ENCODE measurements at regions not wholly inside any gene's neighbourhood (a gene's known extent, or its start where the extent isn't known, plus 50 kb on each side); places are given as distances from the start of the nearest gene placed in this dataset.
"Not testable (repeated sequence)": the region's sequence is repeated elsewhere in the genome, so short reads cannot be mapped to it uniquely, and the experiment has no call there.

- DNase-seq, result not testable (repeated sequence)
Measured at GRCh38 chr1:83369853-83370252, 629.1 kb downstream of the TTLL7 start.

GRCh38 chr1:83365320-83365719 is 633.6 kb downstream of the TTLL7 start:
- DNase-seq, result not testable (repeated sequence)

- DNase-seq, result not testable (repeated sequence)
Measured at GRCh38 chr1:83345375-83345774, 653.6 kb downstream of the TTLL7 start.

GRCh38 chr1:83343767-83344166 is 655.2 kb downstream of the TTLL7 start:
- DNase-seq, result not testable (repeated sequence)

- DNase-seq, result not testable (repeated sequence)
Measured at GRCh38 chr1:83342995-83343394, 655.9 kb downstream of the TTLL7 start.

GRCh38 chr1:83332308-83332707 is 666.6 kb downstream of the TTLL7 start:
- DNase-seq, result not testable (repeated sequence)

- no peak for DNase-seq
Measured at GRCh38 chr1:83318366-83318765, 680.6 kb downstream of the TTLL7 start.

- DNase-seq, result not testable (repeated sequence)
Measured at GRCh38 chr1:83315446-83315845, 683.5 kb downstream of the TTLL7 start.

- not testable (repeated sequence) for DNase-seq
Measured at GRCh38 chr1:83310161-83310560, 688.8 kb downstream of the TTLL7 start.

- DNase-seq, result not testable (repeated sequence)
Measured at GRCh38 chr1:83309035-83309434, 689.9 kb downstream of the TTLL7 start.

- not testable (repeated sequence) for DNase-seq
Measured at GRCh38 chr1:83306811-83307210, 692.1 kb downstream of the TTLL7 start.

- DNase-seq, result not testable (repeated sequence)
Measured at GRCh38 chr1:83295594-83295993, 703.3 kb downstream of the TTLL7 start.

GRCh38 chr1:83287391-83287790 is 711.5 kb downstream of the TTLL7 start:
- not testable (repeated sequence) for DNase-seq

GRCh38 chr1:83274656-83275055 is 724.3 kb downstream of the TTLL7 start:
- DNase-seq, result not testable (repeated sequence)

- DNase-seq, result not testable (repeated sequence)
Measured at GRCh38 chr1:83272484-83272883, 726.4 kb downstream of the TTLL7 start.

GRCh38 chr1:83271834-83272233 is 727.1 kb downstream of the TTLL7 start:
- DNase-seq, result not testable (repeated sequence)

GRCh38 chr1:83270801-83271200 is 728.1 kb downstream of the TTLL7 start:
- DNase-seq, result not testable (repeated sequence)

GRCh38 chr1:83263808-83264207 is 735.1 kb downstream of the TTLL7 start:
- not testable (repeated sequence) for DNase-seq

GRCh38 chr1:83251687-83252086 is 747.2 kb downstream of the TTLL7 start:
- DNase-seq, result not testable (repeated sequence)

- not testable (repeated sequence) for DNase-seq
Measured at GRCh38 chr1:83246780-83247179, 752.2 kb downstream of the TTLL7 start.

GRCh38 chr1:83244832-83245231 is 754.1 kb downstream of the TTLL7 start:
- DNase-seq, result not testable (repeated sequence)

- DNase-seq, result not testable (repeated sequence)
Measured at GRCh38 chr1:83239568-83239967, 759.4 kb downstream of the TTLL7 start.

GRCh38 chr1:83238654-83239053 is 760.3 kb downstream of the TTLL7 start:
- DNase-seq, result not testable (repeated sequence)

GRCh38 chr1:83219788-83220187 is 779.1 kb downstream of the TTLL7 start:
- not testable (repeated sequence) for DNase-seq

- not testable (repeated sequence) for DNase-seq
Measured at GRCh38 chr1:83218036-83218716, 780.8 kb downstream of the TTLL7 start.

All from stimulated activated CD4-positive, alpha-beta T cell treated with anti-CD3 and anti-CD28 coated beads, Interleukin-1b, Interleukin-23, amount 100 ng/mL, for 48 hours (primary cell).